SK-N-SH treated with all-trans-retinoic acid at 6 μM for 48 hours (cell line): ENCODE measurements at regions not wholly inside any gene's neighbourhood (a gene's known extent, or its start where the extent isn't known, plus 50 kb on each side); places are given as distances from the start of the nearest gene placed in this dataset.

Source experiments
- ATAC-seq: fragments of 200-7000 bp; cut with Tn5 transposase; 3 replicates; pipeline ENCODE4 v1.9.1; 2020; ENCODE audit warnings: mild to moderate bottlenecking, moderate library complexity
- ARNTL ChIP-seq: fragments of 450-650 bp; formaldehyde crosslinking; IDR thresholded peaks from 2 replicates; pipeline ENCODE4 v1.5.0; 2020; ENCODE audit warnings: low read depth, mild to moderate bottlenecking, moderate library complexity, borderline replicate concordance
- BACH2 ChIP-seq: fragments of 250-450 bp; sonication (Bioruptor Pico); IDR thresholded peaks from 2 replicates; pipeline ENCODE4 v1.9.0; 2021; ENCODE audit warnings: mild to moderate bottlenecking, borderline replicate concordance
- CREB5 ChIP-seq: fragments of 250-450 bp; sonication (Bioruptor Pico); IDR thresholded peaks from 2 replicates; pipeline ENCODE4 v1.5.1; 2020; ENCODE audit warnings: low read depth, mild to moderate bottlenecking, moderate library complexity
- CSRNP3 ChIP-seq: fragments of 250-450 bp; sonication (Bioruptor Pico); IDR thresholded peaks from 2 replicates; pipeline ENCODE4 v1.5.1; 2021; ENCODE audit warnings: mild to moderate bottlenecking, moderate library complexity
- ESRRG ChIP-seq: fragments of 250-450 bp; sonication (Bioruptor Pico); IDR thresholded peaks from 2 replicates; pipeline ENCODE4 v1.6.1; 2021; ENCODE audit warnings: mild to moderate bottlenecking
- GLIS3 ChIP-seq: fragments of 250-450 bp; sonication (Bioruptor Pico); IDR thresholded peaks from 2 replicates; pipeline ENCODE4 v1.5.0; 2020; ENCODE audit warnings: mild to moderate bottlenecking, moderate library complexity
- ISL1 ChIP-seq: fragments of 250-450 bp; sonication (Bioruptor Pico); IDR thresholded peaks from 2 replicates; pipeline ENCODE4 v2.1.2; 2022; ENCODE audit warnings: mild to moderate bottlenecking, moderate library complexity
- OSR1 ChIP-seq: fragments of 250-450 bp; sonication (Bioruptor Pico); IDR thresholded peaks from 2 replicates; pipeline ENCODE4 v1.8.0; 2022; ENCODE audit warnings: moderate library complexity, mild to moderate bottlenecking, inconsistent platforms
- POU6F1 ChIP-seq: fragments of 250-450 bp; sonication (Bioruptor Pico); IDR thresholded peaks from 2 replicates; pipeline ENCODE4 v1.8.0; 2021; ENCODE audit warnings: low read depth, mild to moderate bottlenecking, moderate library complexity, borderline replicate concordance
- RARB ChIP-seq: fragments of 250-450 bp; sonication (Bioruptor Pico); IDR thresholded peaks from 2 replicates; pipeline ENCODE4 v1.8.0; 2021; ENCODE audit warnings: mild to moderate bottlenecking, moderate library complexity
- SNAI2 ChIP-seq: fragments of 250-450 bp; sonication (Bioruptor Pico); IDR thresholded peaks from 2 replicates; pipeline ENCODE4 v1.5.0; 2020; ENCODE audit warnings: mild to moderate bottlenecking, moderate library complexity
- TCF4 ChIP-seq: fragments of 250-450 bp; sonication (Bioruptor Pico); IDR thresholded peaks from 2 replicates; pipeline ENCODE4 v1.8.0; 2021; ENCODE audit warnings: mild to moderate bottlenecking, moderate library complexity, borderline replicate concordance
- TOX ChIP-seq: fragments of 250-450 bp; sonication (Bioruptor Pico); IDR thresholded peaks from 2 replicates; pipeline ENCODE4 v1.8.0; 2021; ENCODE audit warnings: mild to moderate bottlenecking, moderate library complexity, borderline replicate concordance
- TSHZ2 ChIP-seq: fragments of 250-450 bp; sonication (Bioruptor Pico); IDR thresholded peaks from 2 replicates; pipeline ENCODE4 v1.5.0; 2020; ENCODE audit warnings: mild to moderate bottlenecking, moderate library complexity
- ZC3H10 ChIP-seq: fragments of 250-450 bp; sonication (Bioruptor Pico); IDR thresholded peaks from 2 replicates; pipeline ENCODE4 v1.5.1; 2021; ENCODE audit warnings: mild to moderate bottlenecking, moderate library complexity
- ZFP3 ChIP-seq: fragments of 250-450 bp; sonication (Bioruptor Pico); IDR thresholded peaks from 2 replicates; pipeline ENCODE4 v1.5.0; 2020; ENCODE audit warnings: mild to moderate bottlenecking, moderate library complexity
- ZFP30 ChIP-seq: fragments of 450-650 bp; formaldehyde crosslinking; IDR thresholded peaks from 2 replicates; pipeline ENCODE4 v1.5.0; 2022; ENCODE audit warnings: mild to moderate bottlenecking, moderate library complexity
- ZNF70 ChIP-seq: fragments of 450-650 bp; formaldehyde crosslinking; IDR thresholded peaks from 2 replicates; pipeline ENCODE4 v1.5.0; 2020; ENCODE audit warnings: mild to moderate bottlenecking, moderate library complexity
- ZNF8 ChIP-seq: fragments of 450-650 bp; formaldehyde crosslinking; IDR thresholded peaks from 2 replicates; pipeline ENCODE4 v1.5.0; 2020; ENCODE audit warnings: mild to moderate bottlenecking, moderate library complexity

- TF ChIP-seq ZFP3 (CRISPR knock-in tag) (no peak), GLIS3 (no peak), TCF4 (CRISPR knock-in tag) (no peak)
- no peak for ATAC-seq
These were observed 178.9 kb upstream of the GALNT2 start for GRCh38 chr1:229888157-229888556.

GRCh38 chr1:229888561-229889001, 178.5 kb upstream of the GALNT2 start:
- ATAC-seq: no peak
- TF ChIP-seq ZNF8 (CRISPR knock-in tag) (no peak), ISL1 (no peak), TSHZ2 (CRISPR knock-in tag) (no peak), CSRNP3 (no peak), ZC3H10 (no peak), OSR1 (CRISPR knock-in tag) (no peak), ZNF70 (CRISPR knock-in tag) (no peak), ESRRG (CRISPR knock-in tag) (no peak), BACH2 (CRISPR knock-in tag) (no peak), ZFP3 (CRISPR knock-in tag) (no peak), RARB (CRISPR knock-in tag) (no peak), ZFP30 (CRISPR knock-in tag) (no peak), SNAI2 (CRISPR knock-in tag) (no peak), CREB5 (no peak), POU6F1 (CRISPR knock-in tag) (no peak), TOX (CRISPR knock-in tag) (no peak), TCF4 (CRISPR knock-in tag) (no peak)
- TF ChIP-seq, all 23 proteins: peak for 0

GRCh38 chr1:229889031-229889517, 178.0 kb upstream of the GALNT2 start:
- no peak for ATAC-seq
- TF ChIP-seq ARNTL (CRISPR knock-in tag) (no peak), TCF4 (CRISPR knock-in tag) (no peak), OSR1 (CRISPR knock-in tag) (no peak), TSHZ2 (CRISPR knock-in tag) (no peak), SNAI2 (CRISPR knock-in tag) (no peak), CSRNP3 (no peak), CREB5 (no peak), POU6F1 (CRISPR knock-in tag) (no peak), TOX (CRISPR knock-in tag) (no peak), ZFP30 (CRISPR knock-in tag) (no peak)
- TF ChIP-seq, all 23 proteins: peak for 0
